Activated CD4-positive, alpha-beta memory T cell treated with anti-CD3 and anti-CD28 coated beads for 36 hours (primary cell): ENCODE measurements at regions not wholly inside any gene's neighbourhood (a gene's known extent, or its start where the extent isn't known, plus 50 kb on each side); places are given as distances from the start of the nearest gene placed in this dataset.

Experiments used
- CTCF ChIA-PET: fragments of 350-600 bp; sonication (Branson Sonifier 250); formaldehyde crosslinking; loops from one replicate; lab custom pipeline; 2021; ENCODE audit warnings: antibody characterized with exemption, inconsistent platforms; lab: Charles Lee
- POLR2A ChIA-PET: fragments of 350-600 bp; sonication (Branson Sonifier 250); formaldehyde crosslinking; loops from one replicate; lab custom pipeline; 2021; ENCODE audit warnings: antibody characterized with exemption; lab: Charles Lee
- DNase-seq: peaks from one replicate; pipeline ENCODE4 v3.0.0-alpha.2; 2020
- H3K27ac Mint-ChIP-seq: one replicate; pipeline ENCODE4 v1.8.0; 2021; ENCODE audit warnings: mixed read lengths
- H3K27me3 Mint-ChIP-seq: one replicate; pipeline ENCODE4 v1.8.0; 2021; ENCODE audit warnings: mixed read lengths
- H3K36me3 Mint-ChIP-seq: one replicate; pipeline ENCODE4 v1.8.0; 2021; ENCODE audit warnings: mixed read lengths
- H3K4me1 Mint-ChIP-seq: one replicate; pipeline ENCODE4 v1.8.0; 2021; ENCODE audit warnings: low read depth, mixed read lengths
- H3K4me3 Mint-ChIP-seq: one replicate; pipeline ENCODE4 v1.8.0; 2021; ENCODE audit warnings: mild to moderate bottlenecking, mixed read lengths
- H3K9me3 Mint-ChIP-seq: one replicate; pipeline ENCODE4 v1.8.0; 2021; ENCODE audit warnings: mixed read lengths
- intact Hi-C: fragments of 100-400 bp; cut with micrococcal nuclease; formaldehyde crosslinking; loops from one replicate; pipeline ENCODE4 v1.15.1; 2023

GRCh38 chr18:41326311-41326710 lies 628.7 kb upstream of the PIK3C3 start:
- CTCF ChIA-PET = no interaction called here
- Mint-ChIP-seq H3K36me3 (no peaks in the 10 kb centered on the region), H3K27me3 (no peaks in the 10 kb centered on the region), H3K27ac (no peak overlapping the region), H3K4me3 (no peak overlapping the region), H3K9me3 (peaks cover 45% of the 10 kb centered on the region), H3K4me1 (no peaks in the 10 kb centered on the region)
- intact Hi-C loops = no loop called here
- POLR2A ChIA-PET = no interaction called here
- DNase-seq = no peak

DNA sequence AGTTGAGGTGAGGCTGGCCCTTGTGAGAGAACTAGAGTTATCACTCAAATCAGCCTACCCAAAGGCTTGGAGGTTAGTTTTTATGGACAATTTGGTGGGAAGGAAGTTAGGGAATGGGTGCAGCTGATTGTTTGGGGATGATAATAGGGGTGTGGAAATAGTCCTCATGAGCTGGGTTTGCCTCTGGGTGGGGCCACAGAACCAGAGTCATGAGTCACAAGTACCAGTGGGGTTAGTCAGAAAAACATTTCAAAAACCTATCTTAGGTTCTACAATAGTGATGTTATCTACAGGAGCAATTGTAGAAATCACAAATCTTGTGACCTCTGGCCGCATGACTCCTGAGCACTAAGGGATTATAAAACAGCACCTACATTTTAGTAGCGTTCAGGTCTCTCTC lies 630.1 kb upstream of the PIK3C3 start:
- DNase-seq = no peak
- Mint-ChIP-seq H3K4me3 (no peak overlapping the region), H3K27ac (no peak overlapping the region), H3K9me3 (peaks cover 45% of the 10 kb centered on the region), H3K36me3 (no peaks in the 10 kb centered on the region), H3K27me3 (no peaks in the 10 kb centered on the region), H3K4me1 (no peaks in the 10 kb centered on the region)
- CTCF ChIA-PET = no interaction called here
- intact Hi-C loops = no loop called here
- POLR2A ChIA-PET = no interaction called here

- no peaks in the 10 kb centered on the region for H3K27me3 Mint-ChIP-seq
- ChIA-PET CTCF (no interaction called here), POLR2A (no interaction called here)
- no peaks in the 10 kb centered on the region for H3K36me3 Mint-ChIP-seq
- H3K4me3 Mint-ChIP-seq = no peak overlapping the region
- DNase-seq = no peak
- intact Hi-C loops = no loop called here
- H3K4me1 Mint-ChIP-seq = no peaks in the 10 kb centered on the region
- no peak overlapping the region for H3K27ac Mint-ChIP-seq
- peaks cover 40% of the 10 kb centered on the region for H3K9me3 Mint-ChIP-seq
These were observed 630.8 kb upstream of the PIK3C3 start for GRCh38 chr18:41324020-41324791.

- Mint-ChIP-seq H3K27me3 (no peaks in the 10 kb centered on the region), H3K36me3 (no peaks in the 10 kb centered on the region), H3K9me3 (peaks cover 30% of the 10 kb centered on the region), H3K27ac (no peak overlapping the region), H3K4me1 (no peaks in the 10 kb centered on the region), H3K4me3 (no peak overlapping the region)
- no peak for DNase-seq
- ChIA-PET POLR2A (no interaction called here), CTCF (no interaction called here)
- intact Hi-C loops = no loop called here
These were observed 632.0 kb upstream of the PIK3C3 start for GRCh38 chr18:41323044-41323443.

DNA sequence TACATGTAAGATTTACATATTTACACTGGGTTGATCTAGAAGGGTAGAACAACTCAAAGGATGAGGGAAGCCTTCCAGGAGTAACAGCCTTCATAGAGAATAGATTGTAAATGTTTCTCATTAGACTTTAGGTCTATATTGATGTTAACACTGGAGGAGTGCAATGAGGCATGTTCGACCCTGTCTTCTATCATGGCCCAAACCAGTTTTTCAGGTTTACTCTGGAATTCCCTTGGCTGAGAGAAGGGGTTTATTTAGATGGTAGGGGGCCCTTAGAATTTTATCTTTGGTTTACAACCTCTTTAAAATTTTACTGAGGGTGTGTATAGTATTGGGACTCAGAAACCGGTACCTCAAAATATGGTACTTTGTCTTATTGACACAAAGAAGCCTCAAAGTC lies 634.9 kb upstream of the PIK3C3 start:
- Mint-ChIP-seq H3K27ac (no peak overlapping the region), H3K36me3 (no peaks in the 10 kb centered on the region), H3K4me3 (no peak overlapping the region), H3K4me1 (no peaks in the 10 kb centered on the region), H3K27me3 (no peaks in the 10 kb centered on the region), H3K9me3 (peaks cover 19% of the 10 kb centered on the region)
- ChIA-PET POLR2A (no interaction called here), CTCF (no interaction called here)
- intact Hi-C loops = no loop called here
- DNase-seq = no peak

GRCh38 chr18:41315134-41315533 lies 639.9 kb upstream of the PIK3C3 start:
- CTCF ChIA-PET = no interaction called here
- no peaks in the 10 kb centered on the region for H3K27me3 Mint-ChIP-seq

DNA sequence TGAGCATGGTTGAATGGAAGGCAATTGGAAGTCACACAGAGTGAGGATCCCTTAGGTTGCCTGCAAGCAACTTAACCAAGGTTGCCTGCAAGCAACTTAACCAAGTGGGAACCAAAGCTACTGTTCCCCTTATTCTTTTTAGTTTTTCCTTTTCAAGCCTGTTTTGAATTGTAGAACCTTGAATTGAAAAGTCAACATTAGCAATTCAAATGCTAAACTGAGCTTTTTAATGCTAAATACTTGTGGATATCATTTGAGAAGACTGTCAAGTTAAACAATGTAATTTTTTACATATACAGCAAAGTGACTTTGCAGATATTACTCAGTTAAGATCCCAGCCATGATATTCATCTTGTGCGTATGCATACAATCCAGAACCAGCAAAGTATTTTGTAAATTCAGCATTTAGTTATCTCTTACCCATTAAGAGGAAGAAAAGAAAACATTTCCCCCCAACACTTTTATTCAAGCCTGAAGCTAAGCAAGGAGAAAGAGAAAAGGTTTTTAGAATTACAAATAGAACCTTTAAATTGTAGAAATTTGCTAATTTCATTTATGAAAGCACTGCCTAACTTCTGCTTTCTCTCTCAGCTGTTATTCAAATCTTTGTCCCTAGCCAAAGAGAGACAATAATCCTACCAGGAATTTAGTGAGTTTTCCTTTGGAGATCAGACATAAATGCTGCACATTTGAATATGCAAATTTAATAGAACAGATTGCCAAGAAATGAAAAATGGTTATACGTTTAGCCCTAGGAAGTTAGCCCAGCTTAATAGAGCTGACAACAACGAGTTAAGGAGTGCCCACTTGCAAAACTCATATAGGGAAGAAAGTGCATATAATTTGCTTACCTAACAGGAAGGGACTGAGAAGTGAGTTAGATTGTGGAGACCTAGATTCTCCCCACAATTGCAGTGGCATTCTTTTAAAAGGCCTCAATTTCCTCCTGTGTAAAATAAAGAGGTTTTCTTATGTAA lies 643.2 kb upstream of the PIK3C3 start:
- ChIA-PET POLR2A (no interaction called here), CTCF (no interaction called here)
- H3K36me3 Mint-ChIP-seq = no peaks in the 10 kb centered on the region
- no peak overlapping the region for H3K4me3 Mint-ChIP-seq
- intact Hi-C loops = no loop called here
- no peaks in the 10 kb centered on the region for H3K4me1 Mint-ChIP-seq
- H3K27ac Mint-ChIP-seq = no peak overlapping the region
- peaks cover 6% of the 10 kb centered on the region for H3K9me3 Mint-ChIP-seq
- no peaks in the 10 kb centered on the region for H3K27me3 Mint-ChIP-seq
- DNase-seq = no peak

More at GRCh38 chr18:41315134-41315533, 639.9 kb upstream of the PIK3C3 start:
- Mint-ChIP-seq H3K4me1 (no peaks in the 10 kb centered on the region), H3K9me3 (peaks cover 3% of the 10 kb centered on the region), H3K27ac (no peak overlapping the region), H3K4me3 (no peak overlapping the region), H3K36me3 (no peaks in the 10 kb centered on the region)
- POLR2A ChIA-PET = no interaction called here
- intact Hi-C loops = no loop called here
- no peak for DNase-seq

- Mint-ChIP-seq H3K4me3 (no peak overlapping the region), H3K4me1 (no peaks in the 10 kb centered on the region), H3K9me3 (peaks cover 11% of the 10 kb centered on the region), H3K27ac (no peak overlapping the region), H3K27me3 (no peaks in the 10 kb centered on the region), H3K36me3 (no peaks in the 10 kb centered on the region)
- CTCF ChIA-PET = no interaction called here
- intact Hi-C loops = no loop called here
- POLR2A ChIA-PET = no interaction called here
- no peak for DNase-seq
These were observed 657.3 kb upstream of the PIK3C3 start for GRCh38 chr18:41297740-41298139.

DNA sequence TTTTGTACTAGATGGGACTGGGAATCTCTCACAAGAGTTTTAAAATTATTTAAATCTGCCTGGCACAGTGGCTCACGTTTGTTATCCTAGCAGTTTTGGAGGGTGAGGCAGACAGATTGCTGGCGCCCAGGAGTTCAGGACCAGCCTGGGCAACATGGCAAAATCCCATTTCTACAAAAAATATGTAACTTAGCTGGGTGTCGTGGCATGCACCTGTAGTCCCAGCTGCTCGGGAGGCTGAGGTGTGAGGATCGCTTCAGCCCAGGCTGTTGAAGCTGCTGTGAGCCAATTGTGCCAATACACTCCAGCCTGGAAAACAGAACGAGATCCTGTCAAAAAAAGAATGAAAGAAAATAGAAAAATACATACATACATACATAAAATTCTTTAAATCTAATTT lies 685.7 kb upstream of the PIK3C3 start:
- DNase-seq = no peak
- no peaks in the 10 kb centered on the region for H3K36me3 Mint-ChIP-seq
- intact Hi-C loops = no loop called here
- no peak overlapping the region for H3K4me3 Mint-ChIP-seq
- H3K4me1 Mint-ChIP-seq = no peaks in the 10 kb centered on the region
- no peak overlapping the region for H3K27ac Mint-ChIP-seq
- POLR2A ChIA-PET = no interaction called here
- CTCF ChIA-PET = no interaction called here
- H3K27me3 Mint-ChIP-seq = no peaks in the 10 kb centered on the region
- peaks cover 19% of the 10 kb centered on the region for H3K9me3 Mint-ChIP-seq

DNA sequence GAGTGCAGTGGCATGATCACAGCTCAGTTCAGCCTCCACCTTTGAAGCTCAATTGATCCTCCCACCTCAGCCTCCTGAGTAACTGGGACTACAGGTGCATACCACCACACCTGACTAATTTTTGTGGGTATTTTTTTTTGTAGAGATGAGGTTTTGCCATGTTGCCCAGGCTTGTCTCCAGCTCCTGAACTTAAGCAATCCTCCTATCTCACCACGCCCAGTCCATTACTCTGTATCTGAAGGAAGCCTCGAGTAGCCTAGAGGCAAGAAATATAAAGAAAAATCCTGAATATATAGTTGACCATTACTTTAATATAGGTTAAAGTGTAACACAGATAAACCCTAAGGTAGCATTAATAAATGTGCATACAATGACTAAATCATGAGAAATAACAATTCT lies 686.8 kb upstream of the PIK3C3 start:
- Mint-ChIP-seq H3K4me3 (no peak overlapping the region), H3K4me1 (no peaks in the 10 kb centered on the region), H3K36me3 (no peaks in the 10 kb centered on the region), H3K27me3 (no peaks in the 10 kb centered on the region), H3K9me3 (peaks cover 14% of the 10 kb centered on the region), H3K27ac (no peak overlapping the region)
- CTCF ChIA-PET = no interaction called here
- POLR2A ChIA-PET = no interaction called here
- no peak for DNase-seq
- intact Hi-C loops = no loop called here

- peaks cover 16% of the 10 kb centered on the region for H3K9me3 Mint-ChIP-seq
- no peak for DNase-seq
- H3K4me1 Mint-ChIP-seq = no peaks in the 10 kb centered on the region
- H3K27me3 Mint-ChIP-seq = no peaks in the 10 kb centered on the region
- no peaks in the 10 kb centered on the region for H3K36me3 Mint-ChIP-seq
- CTCF ChIA-PET = no interaction called here
- POLR2A ChIA-PET = no interaction called here
- H3K27ac Mint-ChIP-seq = no peak overlapping the region
- no peak overlapping the region for H3K4me3 Mint-ChIP-seq
- intact Hi-C loops = no loop called here
These were observed 688.4 kb upstream of the PIK3C3 start for GRCh38 chr18:41266616-41267015.

DNA sequence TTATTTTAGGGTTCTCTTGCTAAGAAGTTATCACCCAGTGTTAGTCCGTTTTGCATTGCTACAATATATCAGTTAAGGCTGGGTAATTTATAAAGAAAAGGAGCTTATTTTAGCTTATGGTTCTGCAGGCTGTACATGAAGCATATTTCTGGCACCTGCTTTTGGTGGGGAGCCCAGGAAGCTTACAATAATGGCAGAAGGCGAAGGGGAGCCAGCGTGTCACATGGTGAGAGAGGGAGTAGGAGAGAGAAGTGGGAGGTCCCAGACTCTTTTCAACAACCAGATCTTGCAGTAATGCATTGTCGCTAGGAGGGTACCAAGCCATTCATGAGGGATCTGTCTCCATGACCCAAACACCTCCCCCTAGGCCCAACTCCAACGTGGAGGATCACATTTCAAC lies 688.8 kb upstream of the PIK3C3 start:
- no peak overlapping the region for H3K4me3 Mint-ChIP-seq
- peaks cover 12% of the 10 kb centered on the region for H3K9me3 Mint-ChIP-seq
- DNase-seq = no peak
- H3K27me3 Mint-ChIP-seq = no peaks in the 10 kb centered on the region
- intact Hi-C loops = no loop called here
- POLR2A ChIA-PET = no interaction called here
- H3K36me3 Mint-ChIP-seq = no peaks in the 10 kb centered on the region
- CTCF ChIA-PET = no interaction called here
- no peak overlapping the region for H3K27ac Mint-ChIP-seq
- H3K4me1 Mint-ChIP-seq = no peaks in the 10 kb centered on the region
